ENCODE measurements at regions not wholly inside any gene's neighbourhood (a gene's known extent, or its start where the extent isn't known, plus 50 kb on each side); places are given as distances from the start of the nearest gene placed in this dataset.

DNA sequence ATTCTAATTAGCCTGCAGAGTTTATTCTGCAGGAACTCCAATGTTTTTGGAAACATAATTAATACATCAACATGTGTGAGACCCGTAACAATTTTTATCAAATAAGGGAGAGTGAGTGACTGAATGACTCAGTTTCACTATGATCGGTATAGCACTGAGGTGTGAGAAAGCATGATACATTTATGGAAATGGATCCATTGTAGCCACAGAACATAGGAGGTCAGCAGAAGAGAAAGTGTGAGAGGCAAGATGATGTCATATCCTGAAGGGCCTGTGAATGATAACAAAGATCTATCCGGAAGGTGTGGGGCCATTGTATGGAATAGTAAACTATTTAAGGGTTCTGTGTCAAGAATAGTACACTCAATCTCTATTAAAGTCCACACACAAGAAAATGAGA lies 1406.1 kb upstream of the TENM4 start:
- Histone ChIP-seq H3K4me1 (no peaks in the 10 kb centered on the region), H3K4me3 (no peak overlapping the region), H3K36me3 (no peaks in the 10 kb centered on the region), H3K27ac (no peak overlapping the region), H3K9me3 (no peaks in the 10 kb centered on the region), H3K27me3 (no peaks in the 10 kb centered on the region)
- 51 to 58% methylated on average over 3 of the region's 3 CpGs for WGBS, 2 donors
- DNase-seq = no peak
- TF ChIP-seq, protein P1, sequence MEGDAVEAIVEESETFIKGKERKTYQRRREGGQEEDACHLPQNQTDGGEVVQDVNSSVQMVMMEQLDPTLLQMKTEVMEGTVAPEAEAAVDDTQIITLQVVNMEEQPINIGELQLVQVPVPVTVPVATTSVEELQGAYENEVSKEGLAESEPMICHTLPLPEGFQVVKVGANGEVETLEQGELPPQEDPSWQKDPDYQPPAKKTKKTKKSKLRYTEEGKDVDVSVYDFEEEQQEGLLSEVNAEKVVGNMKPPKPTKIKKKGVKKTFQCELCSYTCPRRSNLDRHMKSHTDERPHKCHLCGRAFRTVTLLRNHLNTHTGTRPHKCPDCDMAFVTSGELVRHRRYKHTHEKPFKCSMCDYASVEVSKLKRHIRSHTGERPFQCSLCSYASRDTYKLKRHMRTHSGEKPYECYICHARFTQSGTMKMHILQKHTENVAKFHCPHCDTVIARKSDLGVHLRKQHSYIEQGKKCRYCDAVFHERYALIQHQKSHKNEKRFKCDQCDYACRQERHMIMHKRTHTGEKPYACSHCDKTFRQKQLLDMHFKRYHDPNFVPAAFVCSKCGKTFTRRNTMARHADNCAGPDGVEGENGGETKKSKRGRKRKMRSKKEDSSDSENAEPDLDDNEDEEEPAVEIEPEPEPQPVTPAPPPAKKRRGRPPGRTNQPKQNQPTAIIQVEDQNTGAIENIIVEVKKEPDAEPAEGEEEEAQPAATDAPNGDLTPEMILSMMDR (IDR thresholded peaks at IDR 0.05) = no peak
- TF ChIP-seq EP300 (IDR thresholded peaks at IDR 0.05) (no peak), POLR2A (IDR thresholded peaks at IDR 0.05) (no peak), POLR2AphosphoS5 (IDR thresholded peaks at IDR 0.05) (no peak)
- ATAC-seq (ENCODE audit: low FRiP score in 2 of 2) = no peak

DNA sequence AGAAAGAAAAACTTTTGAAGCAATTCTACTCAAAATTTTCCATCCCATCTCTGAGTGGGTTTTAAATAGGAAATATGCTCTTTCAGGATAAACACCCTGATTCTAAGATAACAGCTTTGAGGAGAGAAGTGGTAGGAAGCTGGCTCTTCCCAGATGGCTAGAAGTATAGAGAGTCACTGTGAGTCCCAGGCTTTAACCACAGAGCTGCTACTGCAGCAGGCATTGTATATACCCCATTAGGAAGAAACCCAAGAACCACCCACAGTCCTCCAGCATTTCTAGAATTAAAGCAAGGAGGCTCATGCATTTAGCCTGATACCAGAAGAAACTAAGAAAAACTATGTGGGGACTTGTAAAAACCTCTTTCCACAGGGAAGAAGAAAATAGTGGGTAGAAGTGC lies 1405.6 kb upstream of the TENM4 start:
- Histone ChIP-seq H3K9me3 (no peaks in the 10 kb centered on the region), H3K27ac (no peak overlapping the region), H3K36me3 (no peaks in the 10 kb centered on the region), H3K4me3 (no peak overlapping the region), H3K4me1 (no peaks in the 10 kb centered on the region), H3K27me3 (no peaks in the 10 kb centered on the region)
- ATAC-seq (ENCODE audit: low FRiP score in 2 of 2) (no peak), DNase-seq (no peak)
- TF ChIP-seq, protein P1 (IDR thresholded peaks at IDR 0.05) = no peak
- TF ChIP-seq POLR2A (IDR thresholded peaks at IDR 0.05) = no peak
- no peak for TF ChIP-seq POLR2AphosphoS5 (IDR thresholded peaks at IDR 0.05)
- no peak for TF ChIP-seq EP300 (IDR thresholded peaks at IDR 0.05)

DNA sequence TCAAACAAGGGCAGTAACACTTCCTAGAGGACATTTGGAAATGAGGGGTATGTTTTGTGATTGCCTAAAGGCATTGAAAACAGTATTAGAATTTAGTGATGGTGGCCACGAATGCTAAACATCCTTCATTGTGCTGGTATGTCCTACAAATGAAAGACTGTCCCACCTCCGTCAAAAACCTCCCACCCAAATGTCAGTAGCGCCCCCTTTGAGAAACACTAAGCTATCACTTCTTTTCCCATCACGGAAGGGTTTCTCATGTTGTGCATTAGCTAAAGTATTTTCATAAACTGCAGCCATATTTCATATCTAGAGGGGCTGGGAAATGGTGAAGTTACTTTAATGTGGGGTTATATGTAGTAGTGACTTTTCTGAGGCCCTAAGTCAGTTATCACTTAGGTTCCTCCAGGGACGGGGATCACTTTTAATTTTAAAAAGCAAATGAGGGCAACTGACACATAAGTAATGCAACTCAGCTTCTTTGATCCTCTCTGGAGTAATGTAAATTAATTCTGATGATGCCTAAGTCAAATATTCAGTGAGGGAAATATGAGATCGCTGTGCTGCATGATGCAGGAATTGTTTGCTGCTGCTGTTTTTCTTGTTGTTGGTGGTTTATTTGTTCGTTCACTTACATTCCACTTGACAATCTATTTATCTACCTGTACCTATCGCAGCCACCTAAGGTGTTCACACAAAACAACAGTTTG lies 1403.4 kb upstream of the TENM4 start:
- no peak overlapping the region for H3K27ac ChIP-seq
- no peak for DNase-seq
- no peak overlapping the region for H3K4me3 ChIP-seq
- WGBS, 2 donors = 83 to 86% methylated on average over 8 of the region's 8 CpGs
- no peaks in the 10 kb centered on the region for H3K9me3 ChIP-seq
- no peaks in the 10 kb centered on the region for H3K4me1 ChIP-seq
- no peaks in the 10 kb centered on the region for H3K27me3 ChIP-seq
- TF ChIP-seq, protein P1 (IDR thresholded peaks at IDR 0.05) = no peak
- no peak for TF ChIP-seq POLR2A (IDR thresholded peaks at IDR 0.05)
- no peak for TF ChIP-seq POLR2AphosphoS5 (IDR thresholded peaks at IDR 0.05)
- no peak for TF ChIP-seq EP300 (IDR thresholded peaks at IDR 0.05)
- H3K36me3 ChIP-seq = no peaks in the 10 kb centered on the region
- ATAC-seq (ENCODE audit: low FRiP score in 2 of 2) = no peak

DNA sequence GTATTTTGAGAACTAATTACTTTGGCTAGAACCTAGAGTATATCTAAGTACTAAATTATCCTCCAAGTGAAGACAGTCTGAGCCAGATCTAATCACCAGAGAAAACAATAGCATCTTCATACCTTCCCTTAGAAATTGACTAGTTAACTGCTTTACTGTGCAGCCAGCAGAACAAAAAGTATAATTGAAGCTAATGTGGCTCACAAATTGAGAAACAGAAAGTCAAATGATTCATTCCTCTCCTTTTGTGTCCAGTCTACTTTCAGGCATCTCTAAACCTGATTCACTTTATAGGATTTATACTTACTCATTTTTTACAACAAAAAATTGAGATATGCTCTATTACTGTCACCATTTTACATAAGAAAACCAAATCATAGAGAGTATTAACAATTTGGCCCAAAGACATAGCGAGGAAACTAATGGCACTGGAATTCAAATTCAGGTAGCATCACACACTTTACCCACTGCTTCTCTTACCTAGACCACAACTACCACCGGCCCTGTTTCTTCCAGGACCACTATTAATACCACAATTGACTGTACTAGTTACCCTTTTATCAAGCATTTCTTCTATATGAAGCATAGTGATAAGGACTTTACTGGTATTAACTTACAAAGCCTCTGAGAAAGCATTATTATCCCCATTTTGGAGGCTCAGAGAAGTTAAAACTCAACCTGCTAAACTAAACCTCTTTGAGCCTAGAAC lies 1402.6 kb upstream of the TENM4 start:
- 91 to 93% methylated on average over 2 of the region's 2 CpGs for WGBS, 2 donors
- Histone ChIP-seq H3K4me1 (no peaks in the 10 kb centered on the region), H3K27ac (no peak overlapping the region), H3K27me3 (no peaks in the 10 kb centered on the region), H3K4me3 (no peak overlapping the region), H3K36me3 (no peaks in the 10 kb centered on the region), H3K9me3 (no peaks in the 10 kb centered on the region)
- ATAC-seq (ENCODE audit: low FRiP score in 2 of 2) = no peak
- no peak for DNase-seq
- no peak for TF ChIP-seq POLR2AphosphoS5 (IDR thresholded peaks at IDR 0.05)
- no peak for TF ChIP-seq EP300 (IDR thresholded peaks at IDR 0.05)
- no peak for TF ChIP-seq POLR2A (IDR thresholded peaks at IDR 0.05)
- TF ChIP-seq, protein P1 (IDR thresholded peaks at IDR 0.05) = no peak

DNA sequence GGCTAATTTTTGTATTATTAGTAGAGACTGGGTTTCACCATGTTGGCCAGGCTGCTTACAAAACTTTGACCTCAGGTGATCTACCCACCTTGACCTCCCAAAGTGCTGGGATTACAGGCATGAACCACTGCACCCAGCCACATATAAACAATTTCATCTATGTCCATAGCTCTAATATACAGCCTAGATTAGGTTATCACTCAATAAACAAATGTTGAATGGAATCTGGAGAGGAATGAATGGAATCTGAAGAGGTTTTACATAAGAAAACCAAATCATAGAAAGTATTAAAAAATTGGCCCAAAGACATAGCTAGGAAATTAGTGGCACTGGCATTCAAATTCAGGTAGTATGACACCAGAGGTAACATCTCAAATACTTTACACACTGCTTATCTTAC lies 1401.4 kb upstream of the TENM4 start:
- Histone ChIP-seq H3K4me1 (no peaks in the 10 kb centered on the region), H3K9me3 (no peaks in the 10 kb centered on the region), H3K4me3 (no peak overlapping the region), H3K36me3 (no peaks in the 10 kb centered on the region), H3K27me3 (no peaks in the 10 kb centered on the region), H3K27ac (no peak overlapping the region)
- DNase-seq (no peak), ATAC-seq (ENCODE audit: low FRiP score in 2 of 2) (no peak)
- TF ChIP-seq EP300 (IDR thresholded peaks at IDR 0.05) (no peak), POLR2AphosphoS5 (IDR thresholded peaks at IDR 0.05) (no peak), POLR2A (IDR thresholded peaks at IDR 0.05) (no peak)
- TF ChIP-seq, protein P1 (IDR thresholded peaks at IDR 0.05) = no peak
